ENCODE measurements at regions not wholly inside any gene's neighbourhood (a gene's known extent, or its start where the extent isn't known, plus 50 kb on each side); places are given as distances from the start of the nearest gene placed in this dataset.

DNA sequence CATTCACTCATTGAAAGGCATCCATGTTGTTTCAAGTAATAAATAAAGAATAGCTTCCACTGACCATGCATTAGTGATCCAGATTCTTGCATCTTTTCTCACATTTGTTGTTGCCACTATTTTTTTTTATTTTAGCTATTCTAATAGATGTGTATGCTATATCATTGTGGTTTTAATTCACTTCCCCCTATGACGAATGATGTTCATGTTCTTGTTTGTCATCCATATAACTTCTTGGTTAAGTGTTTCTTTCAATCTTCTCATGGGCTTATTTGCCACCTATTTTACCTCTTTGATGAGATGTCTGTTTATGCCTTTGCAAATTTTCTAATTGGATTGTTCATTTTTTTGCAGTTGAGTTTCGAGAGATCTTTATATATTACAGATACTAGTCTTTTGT is 681.2 kb downstream of the HDGFL1 start:
- TF ChIP-seq, protein P1, sequence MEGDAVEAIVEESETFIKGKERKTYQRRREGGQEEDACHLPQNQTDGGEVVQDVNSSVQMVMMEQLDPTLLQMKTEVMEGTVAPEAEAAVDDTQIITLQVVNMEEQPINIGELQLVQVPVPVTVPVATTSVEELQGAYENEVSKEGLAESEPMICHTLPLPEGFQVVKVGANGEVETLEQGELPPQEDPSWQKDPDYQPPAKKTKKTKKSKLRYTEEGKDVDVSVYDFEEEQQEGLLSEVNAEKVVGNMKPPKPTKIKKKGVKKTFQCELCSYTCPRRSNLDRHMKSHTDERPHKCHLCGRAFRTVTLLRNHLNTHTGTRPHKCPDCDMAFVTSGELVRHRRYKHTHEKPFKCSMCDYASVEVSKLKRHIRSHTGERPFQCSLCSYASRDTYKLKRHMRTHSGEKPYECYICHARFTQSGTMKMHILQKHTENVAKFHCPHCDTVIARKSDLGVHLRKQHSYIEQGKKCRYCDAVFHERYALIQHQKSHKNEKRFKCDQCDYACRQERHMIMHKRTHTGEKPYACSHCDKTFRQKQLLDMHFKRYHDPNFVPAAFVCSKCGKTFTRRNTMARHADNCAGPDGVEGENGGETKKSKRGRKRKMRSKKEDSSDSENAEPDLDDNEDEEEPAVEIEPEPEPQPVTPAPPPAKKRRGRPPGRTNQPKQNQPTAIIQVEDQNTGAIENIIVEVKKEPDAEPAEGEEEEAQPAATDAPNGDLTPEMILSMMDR (IDR thresholded peaks at IDR 0.05; ENCODE audit: insufficient read depth, low read length, severe bottlenecking): no peak
- H3K27me3 ChIP-seq (ENCODE audit: control insufficient read depth, insufficient read depth, low read length): no peaks in the 10 kb centered on the region
- no peaks in the 10 kb centered on the region for H3K36me3 ChIP-seq (ENCODE audit: control insufficient read depth, insufficient read depth, low read length)
- DNase-seq (ENCODE audit: low read depth) (no peak), FAIRE-seq (no peak)
- H3K4me3 ChIP-seq (ENCODE audit: low read depth, low read length): no peak overlapping the region

DNA sequence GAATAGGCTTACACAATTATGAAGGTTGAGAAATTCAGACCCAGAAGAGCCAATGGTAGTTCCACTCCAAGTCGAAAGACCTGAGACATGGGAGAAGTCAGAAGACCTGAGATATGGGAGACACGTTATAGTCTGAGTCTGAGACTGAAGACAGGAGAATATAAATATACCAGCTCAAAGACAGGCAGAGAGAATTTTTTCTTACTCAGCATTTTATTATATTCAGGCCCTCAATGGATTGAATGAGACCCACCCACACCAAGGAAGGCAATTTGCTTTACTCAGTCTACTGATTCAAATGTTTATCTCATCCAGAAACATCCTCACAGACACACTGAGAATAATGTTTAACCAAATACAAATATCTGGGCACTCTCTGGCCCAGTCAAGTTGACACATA is 693.5 kb downstream of the HDGFL1 start:
- no peak for DNase-seq (ENCODE audit: low read depth)
- TF ChIP-seq, protein P1 (IDR thresholded peaks at IDR 0.05; ENCODE audit: insufficient read depth, low read length, severe bottlenecking): no peak
- Histone ChIP-seq H3K27me3 (ENCODE audit: control insufficient read depth, insufficient read depth, low read length) (no peaks in the 10 kb centered on the region), H3K4me3 (ENCODE audit: low read depth, low read length) (no peak overlapping the region), H3K36me3 (ENCODE audit: control insufficient read depth, insufficient read depth, low read length) (no peaks in the 10 kb centered on the region)
- FAIRE-seq: no peak

DNA sequence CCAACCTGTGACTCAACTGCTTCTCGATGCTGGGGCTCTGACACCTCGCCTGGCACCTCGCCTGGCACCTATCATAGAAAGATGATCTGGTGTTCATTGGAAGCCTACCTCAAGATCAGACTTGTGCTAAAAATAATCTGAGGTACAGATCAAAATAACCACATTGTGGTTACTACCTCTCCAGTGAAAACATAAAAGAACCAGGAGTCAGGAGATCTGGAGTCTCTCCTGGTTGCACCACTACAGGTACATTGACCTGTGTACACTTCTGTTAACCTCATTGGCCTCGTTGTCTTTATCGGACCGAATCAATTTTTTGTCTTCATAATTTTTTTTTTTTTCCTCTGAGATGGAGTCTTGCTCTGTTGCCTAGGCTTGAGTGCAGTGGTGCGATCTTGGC is 695.9 kb downstream of the HDGFL1 start:
- Histone ChIP-seq H3K27me3 (ENCODE audit: control insufficient read depth, insufficient read depth, low read length) (no peaks in the 10 kb centered on the region), H3K36me3 (ENCODE audit: control insufficient read depth, insufficient read depth, low read length) (no peaks in the 10 kb centered on the region), H3K4me3 (ENCODE audit: low read depth, low read length) (no peak overlapping the region)
- no peak for FAIRE-seq
- DNase-seq (ENCODE audit: low read depth): no peak
- TF ChIP-seq, protein P1 (IDR thresholded peaks at IDR 0.05; ENCODE audit: insufficient read depth, low read length, severe bottlenecking): no peak

DNA sequence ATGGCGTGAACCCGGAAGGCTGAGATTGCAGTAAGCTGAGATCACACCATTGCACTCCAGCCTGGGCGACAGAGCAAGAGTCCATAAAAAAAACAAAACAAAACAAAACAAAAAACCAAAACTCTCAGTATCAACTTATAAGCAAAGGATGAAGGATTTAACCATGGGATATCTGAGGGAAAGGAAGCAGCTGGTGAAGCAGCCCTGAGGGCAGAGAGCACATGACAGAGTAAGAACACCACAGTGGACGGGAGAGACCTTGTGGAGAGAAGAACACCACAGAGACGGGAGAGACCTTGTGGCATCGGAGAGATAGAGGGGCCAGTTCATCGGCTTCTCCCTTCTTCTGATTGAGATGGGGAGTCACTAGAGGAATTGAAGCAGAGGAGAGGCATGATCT is 697.2 kb downstream of the HDGFL1 start:
- FAIRE-seq: no peak
- TF ChIP-seq, protein P1 (IDR thresholded peaks at IDR 0.05; ENCODE audit: insufficient read depth, low read length, severe bottlenecking): no peak

DNA sequence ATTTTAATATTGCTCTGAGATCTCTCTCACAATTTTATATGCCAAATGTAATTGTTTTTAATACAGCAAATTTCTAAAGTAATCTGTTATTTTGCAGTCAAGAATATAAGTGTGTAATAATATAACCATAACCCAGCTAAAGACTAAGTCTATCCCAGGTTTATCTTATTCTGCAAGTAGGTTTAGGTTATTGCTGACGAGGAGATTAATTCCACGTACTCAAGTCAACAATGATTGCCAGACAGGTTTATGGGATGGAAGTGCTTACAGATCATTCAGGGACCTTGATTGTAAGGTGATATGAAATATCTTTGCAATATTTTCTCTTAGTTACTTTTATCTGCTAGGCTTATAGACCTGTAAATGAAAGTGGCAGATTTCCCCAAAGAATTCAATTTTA is 698.3 kb downstream of the HDGFL1 start:
- no peak for FAIRE-seq
- H3K36me3 ChIP-seq (ENCODE audit: control insufficient read depth, insufficient read depth, low read length): no peaks in the 10 kb centered on the region
- no peak overlapping the region for H3K4me3 ChIP-seq (ENCODE audit: low read depth, low read length)
- TF ChIP-seq, protein P1 (IDR thresholded peaks at IDR 0.05; ENCODE audit: insufficient read depth, low read length, severe bottlenecking): no peak
- DNase-seq (ENCODE audit: low read depth): no peak
- no peaks in the 10 kb centered on the region for H3K27me3 ChIP-seq (ENCODE audit: control insufficient read depth, insufficient read depth, low read length)

More for the DNA sequence above, 697.2 kb downstream of the HDGFL1 start:
- Histone ChIP-seq H3K36me3 (ENCODE audit: control insufficient read depth, insufficient read depth, low read length) (no peaks in the 10 kb centered on the region), H3K27me3 (ENCODE audit: control insufficient read depth, insufficient read depth, low read length) (no peaks in the 10 kb centered on the region), H3K4me3 (ENCODE audit: low read depth, low read length) (no peak overlapping the region)
- no peak for DNase-seq (ENCODE audit: low read depth)

DNA sequence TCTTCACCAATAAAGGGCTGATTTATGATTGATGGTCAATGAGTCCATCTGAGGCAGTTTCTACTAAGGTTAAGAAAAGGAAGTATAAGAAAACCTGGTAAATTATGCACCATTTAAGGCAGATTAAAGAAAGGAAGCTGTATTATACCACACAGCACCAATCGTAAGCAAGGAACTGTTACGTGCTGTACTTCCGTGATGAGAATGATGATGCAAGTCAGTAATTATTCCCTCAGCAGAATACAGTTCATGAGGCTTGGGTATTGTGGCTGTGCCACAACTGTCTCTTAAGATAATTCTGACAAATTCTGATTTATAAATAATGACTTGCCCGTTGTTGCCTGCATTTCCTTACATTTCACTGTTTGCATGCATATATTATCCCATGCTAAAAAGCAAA is 699.0 kb downstream of the HDGFL1 start:
- DNase-seq (ENCODE audit: low read depth) (no peak), FAIRE-seq (no peak)
- Histone ChIP-seq H3K4me3 (ENCODE audit: low read depth, low read length) (no peak overlapping the region), H3K27me3 (ENCODE audit: control insufficient read depth, insufficient read depth, low read length) (no peaks in the 10 kb centered on the region), H3K36me3 (ENCODE audit: control insufficient read depth, insufficient read depth, low read length) (no peaks in the 10 kb centered on the region)
- TF ChIP-seq, protein P1 (IDR thresholded peaks at IDR 0.05; ENCODE audit: insufficient read depth, low read length, severe bottlenecking): no peak

Measured in bronchial epithelial cell (primary cell).